MM.1S (cell line): ENCODE measurements at regions not wholly inside any gene's neighbourhood (a gene's known extent, or its start where the extent isn't known, plus 50 kb on each side); places are given as distances from the start of the nearest gene placed in this dataset.

Source experiments
- CTCF ChIP-seq: fragments of 300-600 bp; sonication (generic); IDR thresholded peaks from 2 replicates; pipeline ENCODE4 v1.5.1; 2016; ENCODE audit warnings: antibody characterized with exemption, low read length, mixed read lengths
- EZH2phosphoT487 ChIP-seq: fragments of 300-600 bp; sonication (generic); IDR thresholded peaks from 2 replicates; pipeline ENCODE4 v1.6.1; 2018; ENCODE audit warnings: antibody characterized with exemption, low read length

- TF ChIP-seq CTCF (no peak), EZH2phosphoT487 (no peak)
These were observed 117.5 kb downstream of the FOXD2 start for GRCh38 chr1:47555306-47555705.
